IMR-90 (cell line): ENCODE measurements at regions not wholly inside any gene's neighbourhood (a gene's known extent, or its start where the extent isn't known, plus 50 kb on each side); places are given as distances from the start of the nearest gene placed in this dataset.

Experiments
- ATAC-seq: fragments of 200-7000 bp; cut with Tn5 transposase; 2 replicates; pipeline ENCODE4 v1.9.1; 2020; ENCODE audit warnings: low read depth, mild to moderate bottlenecking, moderate library complexity
- BruUV-seq: library from RNA; stranded (reverse); fragments of 400-500 nt; replicated peaks from 2 replicates; lab custom pipeline; 2021; lab: Mats Ljungman, UMichigan
- CTCF ChIA-PET: fragments of 300-600 bp; formaldehyde crosslinking; extraction: SDS; loops from one replicate; lab custom pipeline; 2021; ENCODE audit warnings: antibody characterized with exemption; lab: Yijun Ruan, JAX
- POLR2A ChIA-PET: fragments of 300-600 bp; sonication (Branson Sonifier 250); formaldehyde crosslinking; loops from one replicate; lab custom pipeline; 2022; ENCODE audit warnings: antibody characterized with exemption; ENCODE audit not compliant: unreplicated experiment; lab: Charles Lee
- DNase-seq: peaks from one replicate; pipeline ENCODE4 v3.0.0; 2013
- H2AFZ ChIP-seq: replicated peaks from 2 replicates; pipeline ENCODE3; 2013; ENCODE audit warnings: low read length, mild to moderate bottlenecking; ENCODE audit not compliant: poor library complexity
- H2AK5ac ChIP-seq: 2 replicates; pipeline ENCODE4 v1.6.1; 2013; ENCODE audit warnings: low read depth, low read length, inconsistent platforms
- H2AK9ac ChIP-seq: replicated peaks from 2 replicates; pipeline ENCODE3; 2013; ENCODE audit warnings: mild to moderate bottlenecking, low read depth, low read length, moderate library complexity; ENCODE audit not compliant: poor library complexity
- H2BK120ac ChIP-seq: 2 replicates; pipeline ENCODE4 v1.6.1; 2013; ENCODE audit warnings: low read depth, low read length, inconsistent platforms
- H2BK15ac ChIP-seq: 3 replicates; pipeline ENCODE4 v1.6.1; 2013; ENCODE audit warnings: low read depth, low read length, inconsistent platforms
- H2BK20ac ChIP-seq: 2 replicates; pipeline ENCODE4 v1.6.1; 2013; ENCODE audit warnings: low read depth, mild to moderate bottlenecking, inconsistent platforms, low read length, moderate library complexity
- H2BK5ac ChIP-seq: 2 replicates; pipeline ENCODE4 v1.6.1; 2013; ENCODE audit warnings: mild to moderate bottlenecking, low read depth, low read length, inconsistent platforms; ENCODE audit not compliant: poor library complexity, severe bottlenecking
- H3K14ac ChIP-seq: replicated peaks from 2 replicates; pipeline ENCODE4 v1.6.1; 2013; ENCODE audit warnings: low read depth, low read length, inconsistent platforms
- H3K18ac ChIP-seq: 2 replicates; pipeline ENCODE4 v1.6.1; 2013; ENCODE audit warnings: low read depth, low read length, control low read depth
- H3K23ac ChIP-seq: 2 replicates; pipeline ENCODE4 v1.6.1; 2013; ENCODE audit warnings: low read depth, low read length, inconsistent platforms
- H3K27ac ChIP-seq: 2 replicates; pipeline ENCODE4 v1.5.1; 2013; ENCODE audit warnings: mild to moderate bottlenecking, control low read depth, low read length; ENCODE audit not compliant: insufficient read depth
- H3K27me3 ChIP-seq: 2 replicates; pipeline ENCODE4 v1.6.1; 2013; ENCODE audit warnings: low read length; ENCODE audit not compliant: control insufficient read depth, insufficient read depth
- H3K36me3 ChIP-seq: 2 replicates; pipeline ENCODE4 v1.6.1; 2013; ENCODE audit warnings: low read length, mixed read lengths; ENCODE audit not compliant: control insufficient read depth, insufficient read depth
- H3K4ac ChIP-seq: 2 replicates; pipeline ENCODE4 v1.6.1; 2013; ENCODE audit warnings: low read depth, low read length, inconsistent platforms
- H3K4me1 ChIP-seq: 2 replicates; pipeline ENCODE4 v1.6.1; 2013; ENCODE audit warnings: low read length, mixed read lengths; ENCODE audit not compliant: control insufficient read depth, insufficient read depth
- H3K4me2 ChIP-seq: 2 replicates; pipeline ENCODE4 v1.6.1; 2013; ENCODE audit warnings: low read depth, mild to moderate bottlenecking, control low read depth, low read length, moderate library complexity
- H3K4me3 ChIP-seq: 2 replicates; pipeline ENCODE4 v1.5.1; 2013; ENCODE audit warnings: low read depth, mild to moderate bottlenecking, control low read depth, low read length, moderate library complexity; ENCODE audit not compliant: insufficient read depth
- H3K56ac ChIP-seq: 2 replicates; pipeline ENCODE4 v1.6.1; 2013; ENCODE audit warnings: low read length, inconsistent platforms; ENCODE audit not compliant: insufficient read depth; ENCODE audit errors: extremely low read depth
- H3K79me1 ChIP-seq, 2 experiments: 2 replicates each; pipeline ENCODE4 v1.6.1; 2013; ENCODE audit warnings: low read length in 2 of 2, inconsistent platforms in 1 of 2, low read depth in 1 of 2
- H3K9ac ChIP-seq: 2 replicates; pipeline ENCODE4 v1.6.1; 2013; ENCODE audit warnings: low read depth, low read length, control low read depth
- H3K9me1 ChIP-seq: 2 replicates; pipeline ENCODE4 v1.6.1; 2013; ENCODE audit warnings: low read length, inconsistent platforms; ENCODE audit not compliant: insufficient read depth
- H3K9me3 ChIP-seq: 2 replicates; pipeline ENCODE4 v1.6.1; 2013; ENCODE audit warnings: low read length; ENCODE audit not compliant: control insufficient read depth, insufficient read depth
- H4K20me1 ChIP-seq: 2 replicates; pipeline ENCODE4 v1.6.1; 2013; ENCODE audit warnings: low read length, inconsistent platforms; ENCODE audit not compliant: insufficient read depth
- H4K5ac ChIP-seq: 2 replicates; pipeline ENCODE4 v1.6.1; 2013; ENCODE audit warnings: mild to moderate bottlenecking, low read depth, low read length, control low read depth
- H4K8ac ChIP-seq, 2 experiments: 2 replicates each; pipeline ENCODE4 v1.6.1; 2013; ENCODE audit warnings: low read depth in 2 of 2, low read length in 2 of 2, control low read depth in 1 of 2, inconsistent platforms in 1 of 2
- H4K91ac ChIP-seq: 2 replicates; pipeline ENCODE4 v1.6.1; 2013; ENCODE audit warnings: low read depth, low read length, inconsistent platforms; ENCODE audit not compliant: insufficient read depth
- BHLHE40 ChIP-seq: fragments of 150-350 bp; IDR thresholded peaks from 2 replicates; pipeline ENCODE4 v1.6.1; 2016; ENCODE audit warnings: mild to moderate bottlenecking, low read depth, low read length
- CEBPB ChIP-seq: IDR thresholded peaks from 2 replicates; pipeline ENCODE4 v1.6.1; 2012; ENCODE audit warnings: low read depth, low read length, improper control_type of control experiment
- CHD1 ChIP-seq: IDR thresholded peaks from 2 replicates; pipeline ENCODE4 v1.6.1; 2012; ENCODE audit warnings: low read depth, low read length, improper control_type of control experiment
- FOS ChIP-seq: fragments of 150-350 bp; IDR thresholded peaks from 2 replicates; pipeline ENCODE4 v1.6.1; 2016; ENCODE audit warnings: low read depth, low read length
- MAFK ChIP-seq: IDR thresholded peaks from 2 replicates; pipeline ENCODE4 v1.6.1; 2012; ENCODE audit warnings: low read depth, low read length, improper control_type of control experiment
- MAZ ChIP-seq: IDR thresholded peaks from 2 replicates; pipeline ENCODE4 v1.6.1; 2012; ENCODE audit warnings: low read depth, mild to moderate bottlenecking, low read length, improper control_type of control experiment, moderate library complexity, borderline replicate concordance
- MXI1 ChIP-seq: IDR thresholded peaks from 2 replicates; pipeline ENCODE4 v1.6.1; 2012; ENCODE audit warnings: low read depth, mild to moderate bottlenecking, low read length, moderate library complexity, borderline replicate concordance
- NFE2L2 ChIP-seq: fragments of 150-350 bp; IDR thresholded peaks from 2 replicates; pipeline ENCODE4 v1.6.1; 2016; ENCODE audit warnings: low read depth, mild to moderate bottlenecking, low read length
- POLR2A ChIP-seq: IDR thresholded peaks from 2 replicates; pipeline ENCODE4 v1.6.1; 2012; ENCODE audit warnings: mild to moderate bottlenecking, low read depth, low read length
- RAD21 ChIP-seq: IDR thresholded peaks from 2 replicates; pipeline ENCODE4 v1.6.1; 2012; ENCODE audit warnings: low read length, improper control_type of control experiment
- RCOR1 ChIP-seq: IDR thresholded peaks from 2 replicates; pipeline ENCODE4 v1.6.1; 2012; ENCODE audit warnings: mild to moderate bottlenecking, low read length, improper control_type of control experiment; ENCODE audit not compliant: insufficient replicate concordance
- RFX5 ChIP-seq: IDR thresholded peaks from 2 replicates; pipeline ENCODE4 v1.8.0; 2012; ENCODE audit warnings: low read depth, mild to moderate bottlenecking, low read length, moderate library complexity
- SMC3 ChIP-seq: fragments of 150-350 bp; IDR thresholded peaks from 2 replicates; pipeline ENCODE4 v1.6.1; 2016; ENCODE audit warnings: low read depth, mild to moderate bottlenecking, antibody characterized with exemption, low read length, moderate library complexity
- WGBS, 2 experiments: methylation state at CpG; one replicate each; pipeline versions ENCODE4 v1.1.5 to v1.1.7; 2013; ENCODE audit warnings: missing lambda C conversion rate in 2 of 2; ENCODE audit not compliant: insufficient read length in 1 of 2; ENCODE audit errors: extremely low coverage in 2 of 2; 5-methylcytosine and 5-hydroxymethylcytosine counted together
- dilution Hi-C: fragments of 300-500 bp; cut with HindIII; formaldehyde crosslinking; loops from one replicate; pipeline ENCODE4 v1.14.3; 2018; ENCODE audit warnings: low sequenced_read_pairs; ENCODE audit not compliant: unreplicated experiment
- in situ Hi-C: fragments of 300-500 bp; cut with MboI; formaldehyde crosslinking; loops from 3 replicates; pipeline ENCODE4 v1.14.3; 2019; ENCODE audit warnings: low sequenced_read_pairs, inconsistent platforms, mixed read lengths
- intact Hi-C: fragments of 100-400 bp; cut with micrococcal nuclease; formaldehyde crosslinking; loops from 2 replicates; pipeline ENCODE4 v1.10.0; 2022
- TF ChIP-seq, protein P1 (sequence below): fragments of 150-350 bp; IDR thresholded peaks from 2 replicates; pipeline ENCODE4 v1.6.1; 2017; ENCODE audit warnings: mild to moderate bottlenecking, antibody characterized with exemption, low read length, low read depth
- TF ChIP-seq, protein P2 (sequence below): fragments of 150-350 bp; IDR thresholded peaks from 2 replicates; pipeline ENCODE4 v1.6.1; 2016; ENCODE audit warnings: low read depth, mild to moderate bottlenecking, low read length, moderate library complexity, borderline replicate concordance
- TF ChIP-seq, protein P3 (sequence below): conservative IDR thresholded peaks from 2 replicates; pipeline ENCODE4 v1.5.1; 2012; ENCODE audit warnings: mild to moderate bottlenecking, low read depth, low read length, improper control_type of control experiment

- DNase-seq (no peak), ATAC-seq (no peak)
- ChIA-PET CTCF (no interaction called here), POLR2A (no interaction called here)
- Histone ChIP-seq H3K4ac (no peak overlapping the region), H4K5ac (no peak overlapping the region), H2BK15ac (no peak overlapping the region), H3K79me1 (no peaks in the 10 kb centered on the region), H3K23ac (no peak overlapping the region), H4K8ac (no peak overlapping the region), H2AK5ac (no peak overlapping the region), H3K9me3 (peaks cover 7% of the 10 kb centered on the region), H3K14ac (no peak overlapping the region), H3K27ac (no peak overlapping the region), H3K4me1 (no peaks in the 10 kb centered on the region), H3K9ac (no peak overlapping the region), H3K36me3 (no peaks in the 10 kb centered on the region), H3K4me2 (no peak overlapping the region), H4K20me1 (no peaks in the 10 kb centered on the region), H3K9me1 (no peaks in the 10 kb centered on the region), H2BK20ac (no peak overlapping the region), H3K56ac (no peak overlapping the region), H2BK120ac (no peak overlapping the region), H3K27me3 (no peaks in the 10 kb centered on the region), H2AFZ (no peak overlapping the region), H4K91ac (no peak overlapping the region), H2BK5ac (no peak overlapping the region), H3K18ac (no peak overlapping the region), H2AK9ac (no peak overlapping the region), H3K4me3 (no peak overlapping the region)
- no TSS peak for BruUV-seq
- in situ Hi-C loops (no loop called here), dilution Hi-C loops (no loop called here), intact Hi-C loops (no loop called here)
- TF ChIP-seq MAFK (no peak), FOS (no peak), RCOR1 (no peak), RAD21 (no peak), RFX5 (no peak), NFE2L2 (no peak), POLR2A (no peak), MAZ (no peak), CHD1 (no peak), SMC3 (no peak), CEBPB (no peak), MXI1 (no peak), BHLHE40 (no peak)
- TF ChIP-seq, protein P1, sequence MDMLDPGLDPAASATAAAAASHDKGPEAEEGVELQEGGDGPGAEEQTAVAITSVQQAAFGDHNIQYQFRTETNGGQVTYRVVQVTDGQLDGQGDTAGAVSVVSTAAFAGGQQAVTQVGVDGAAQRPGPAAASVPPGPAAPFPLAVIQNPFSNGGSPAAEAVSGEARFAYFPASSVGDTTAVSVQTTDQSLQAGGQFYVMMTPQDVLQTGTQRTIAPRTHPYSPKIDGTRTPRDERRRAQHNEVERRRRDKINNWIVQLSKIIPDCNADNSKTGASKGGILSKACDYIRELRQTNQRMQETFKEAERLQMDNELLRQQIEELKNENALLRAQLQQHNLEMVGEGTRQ: no peak
- TF ChIP-seq, protein P2, sequence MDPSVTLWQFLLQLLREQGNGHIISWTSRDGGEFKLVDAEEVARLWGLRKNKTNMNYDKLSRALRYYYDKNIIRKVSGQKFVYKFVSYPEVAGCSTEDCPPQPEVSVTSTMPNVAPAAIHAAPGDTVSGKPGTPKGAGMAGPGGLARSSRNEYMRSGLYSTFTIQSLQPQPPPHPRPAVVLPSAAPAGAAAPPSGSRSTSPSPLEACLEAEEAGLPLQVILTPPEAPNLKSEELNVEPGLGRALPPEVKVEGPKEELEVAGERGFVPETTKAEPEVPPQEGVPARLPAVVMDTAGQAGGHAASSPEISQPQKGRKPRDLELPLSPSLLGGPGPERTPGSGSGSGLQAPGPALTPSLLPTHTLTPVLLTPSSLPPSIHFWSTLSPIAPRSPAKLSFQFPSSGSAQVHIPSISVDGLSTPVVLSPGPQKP: no peak
- TF ChIP-seq, protein P3, sequence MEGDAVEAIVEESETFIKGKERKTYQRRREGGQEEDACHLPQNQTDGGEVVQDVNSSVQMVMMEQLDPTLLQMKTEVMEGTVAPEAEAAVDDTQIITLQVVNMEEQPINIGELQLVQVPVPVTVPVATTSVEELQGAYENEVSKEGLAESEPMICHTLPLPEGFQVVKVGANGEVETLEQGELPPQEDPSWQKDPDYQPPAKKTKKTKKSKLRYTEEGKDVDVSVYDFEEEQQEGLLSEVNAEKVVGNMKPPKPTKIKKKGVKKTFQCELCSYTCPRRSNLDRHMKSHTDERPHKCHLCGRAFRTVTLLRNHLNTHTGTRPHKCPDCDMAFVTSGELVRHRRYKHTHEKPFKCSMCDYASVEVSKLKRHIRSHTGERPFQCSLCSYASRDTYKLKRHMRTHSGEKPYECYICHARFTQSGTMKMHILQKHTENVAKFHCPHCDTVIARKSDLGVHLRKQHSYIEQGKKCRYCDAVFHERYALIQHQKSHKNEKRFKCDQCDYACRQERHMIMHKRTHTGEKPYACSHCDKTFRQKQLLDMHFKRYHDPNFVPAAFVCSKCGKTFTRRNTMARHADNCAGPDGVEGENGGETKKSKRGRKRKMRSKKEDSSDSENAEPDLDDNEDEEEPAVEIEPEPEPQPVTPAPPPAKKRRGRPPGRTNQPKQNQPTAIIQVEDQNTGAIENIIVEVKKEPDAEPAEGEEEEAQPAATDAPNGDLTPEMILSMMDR: no peak
- WGBS, 2 experiments: no CpG with 5 or more reads among the region's 1 CpG
These were observed 108.0 kb upstream of the TLL1 start for GRCh38 chr4:165765053-165765452.
